Neural cell (in vitro differentiated cells): ENCODE measurements at regions not wholly inside any gene's neighbourhood (a gene's known extent, or its start where the extent isn't known, plus 50 kb on each side); places are given as distances from the start of the nearest gene placed in this dataset.

ENCODE experiments used
- H2AFZ ChIP-seq: fragments of 200-600, 300-800 bp; sonication (generic), shearing (Covaris generic); 2 replicates; pipeline ENCODE4 v1.6.0; 2014; ENCODE audit warnings: low read depth, mild to moderate bottlenecking, antibody characterized with exemption, low read length, moderate library complexity
- H3F3A ChIP-seq: fragments of 200-600 bp; shearing (Covaris generic); 2 replicates; pipeline ENCODE4 v1.6.1; 2016; ENCODE audit warnings: mild to moderate bottlenecking, moderate library complexity, mixed read lengths, antibody characterized with exemption, low read length; ENCODE audit not compliant: insufficient read depth, poor library complexity, severe bottlenecking
- H3K27ac ChIP-seq: fragments of 200-600, 300-800 bp; sonication (generic), shearing (Covaris generic); 2 replicates; pipeline ENCODE4 v1.5.1; 2014; ENCODE audit warnings: mild to moderate bottlenecking, low read length, moderate library complexity
- H3K27me3 ChIP-seq: fragments of 300-800, 200-600 bp; sonication (generic), shearing (Covaris generic); 2 replicates; pipeline ENCODE4 v1.6.0; 2014; ENCODE audit warnings: mild to moderate bottlenecking, low read depth, low read length, moderate library complexity; ENCODE audit not compliant: insufficient read depth
- H3K36me3 ChIP-seq: fragments of 300-800, 200-600 bp; sonication (generic), shearing (Covaris generic); 2 replicates; pipeline ENCODE4 v1.5.1; 2014; ENCODE audit warnings: mild to moderate bottlenecking, antibody characterized with exemption, low read length, moderate library complexity; ENCODE audit not compliant: insufficient read depth
- H3K4me2 ChIP-seq: fragments of 300-800, 200-600 bp; sonication (generic), shearing (Covaris generic); 2 replicates; pipeline ENCODE4 v1.6.0; 2014; ENCODE audit warnings: mild to moderate bottlenecking, low read length
- H3K4me3 ChIP-seq: fragments of 300-800, 200-600 bp; sonication (generic), shearing (Covaris generic); 2 replicates; pipeline ENCODE4 v1.5.1; 2014; ENCODE audit warnings: mild to moderate bottlenecking, low read length, moderate library complexity
- H3K79me2 ChIP-seq: fragments of 200-600 bp; shearing (Covaris generic); replicated peaks from 2 replicates; pipeline ENCODE4 v1.6.0; 2014; ENCODE audit warnings: mild to moderate bottlenecking, low read length, moderate library complexity; ENCODE audit not compliant: insufficient read depth
- H3K9ac ChIP-seq: fragments of 300-800, 200-600 bp; sonication (generic), shearing (Covaris generic); 2 replicates; pipeline ENCODE4 v1.6.1; 2016; ENCODE audit warnings: mild to moderate bottlenecking, low read length, mixed read lengths
- H3K9me2 ChIP-seq: fragments of 200-600 bp; shearing (Covaris generic); 2 replicates; pipeline ENCODE4 v1.6.1; 2016; ENCODE audit warnings: mild to moderate bottlenecking, low read length, mixed read lengths; ENCODE audit not compliant: insufficient read depth
- H3K9me3 ChIP-seq: fragments of 200-600, 300-800 bp; sonication (generic), shearing (Covaris generic); 2 replicates; pipeline ENCODE4 v1.6.1; 2016; ENCODE audit warnings: mild to moderate bottlenecking, mixed run types, low read length, moderate library complexity, mixed read lengths
- H4K20me1 ChIP-seq: fragments of 200-600 bp; shearing (Covaris generic); 2 replicates; pipeline ENCODE4 v1.6.1; 2016; ENCODE audit warnings: mild to moderate bottlenecking, mixed run types; ENCODE audit not compliant: insufficient read depth
- EP300 ChIP-seq: fragments of 450-650 bp; conservative IDR thresholded peaks from 2 replicates; pipeline ENCODE4 v1.6.1; 2014; ENCODE audit warnings: antibody characterized with exemption, mild to moderate bottlenecking, moderate library complexity; ENCODE audit not compliant: poor library complexity, severe bottlenecking
- EZH2 ChIP-seq: fragments of 200-600, 300-800 bp; shearing (Covaris generic), sonication (generic); IDR thresholded peaks from 2 replicates; pipeline ENCODE4 v1.6.1; 2014; ENCODE audit warnings: antibody characterized with exemption, low read length, borderline replicate concordance, mild to moderate bottlenecking; ENCODE audit not compliant: insufficient read depth, poor library complexity, severe bottlenecking
- MXI1 ChIP-seq: fragments of 450-650 bp; conservative IDR thresholded peaks from 2 replicates; pipeline ENCODE4 v1.6.1; 2014; ENCODE audit warnings: antibody characterized with exemption, mild to moderate bottlenecking; ENCODE audit not compliant: poor library complexity, severe bottlenecking
- POLR2AphosphoS5 ChIP-seq: IDR thresholded peaks from 2 replicates; pipeline ENCODE4 v1.6.1; 2012
- RAD21 ChIP-seq: fragments of 450-650 bp; conservative IDR thresholded peaks from 2 replicates; pipeline ENCODE4 v1.6.1; 2014; ENCODE audit warnings: antibody characterized with exemption, mild to moderate bottlenecking, moderate library complexity
- SMC3 ChIP-seq: fragments of 450-650 bp; conservative IDR thresholded peaks from 2 replicates; pipeline ENCODE4 v1.6.1; 2014; ENCODE audit warnings: antibody characterized with exemption, mild to moderate bottlenecking, moderate library complexity; ENCODE audit not compliant: poor library complexity
- TAF1 ChIP-seq: IDR thresholded peaks from 2 replicates; pipeline ENCODE4 v1.6.1; 2012; ENCODE audit warnings: low read depth
- TF ChIP-seq, protein P1 (sequence below): IDR thresholded peaks from 2 replicates; pipeline ENCODE4 v1.6.1; 2012; ENCODE audit warnings: borderline replicate concordance
- TF ChIP-seq, protein P2 (sequence below): fragments of 450-650 bp; IDR thresholded peaks from 2 replicates; pipeline ENCODE4 v1.5.1; 2014; ENCODE audit warnings: antibody characterized with exemption, mild to moderate bottlenecking, moderate library complexity; ENCODE audit not compliant: poor library complexity, severe bottlenecking

DNA sequence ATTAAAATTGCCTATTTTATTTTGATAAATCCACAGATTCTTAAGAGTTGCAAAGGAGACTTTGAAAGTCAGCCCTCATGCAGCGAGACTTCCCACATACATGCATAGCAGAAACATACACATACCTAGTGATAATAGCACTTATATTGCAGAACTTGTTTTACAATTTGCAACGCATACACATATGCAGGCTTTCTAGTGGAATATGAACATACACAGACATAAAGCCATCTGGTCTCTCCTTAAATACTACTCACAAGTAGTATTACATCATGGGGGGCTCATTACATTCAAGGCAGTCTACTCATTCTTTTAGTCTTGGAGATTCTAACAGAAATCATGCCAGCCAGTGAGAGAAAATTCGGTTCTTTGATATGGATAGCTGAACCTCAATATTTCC lies 295.1 kb upstream of the RND3 start:
- Histone ChIP-seq H3K4me3 (no peak overlapping the region), H4K20me1 (no peaks in the 10 kb centered on the region), H3K79me2 (no peaks in the 10 kb centered on the region), H3K9ac (no peak overlapping the region), H3K27ac (no peak overlapping the region), H2AFZ (no peak overlapping the region), H3K9me2 (no peaks in the 10 kb centered on the region), H3K4me2 (no peak overlapping the region), H3K36me3 (no peaks in the 10 kb centered on the region), H3F3A (no peaks in the 10 kb centered on the region), H3K27me3 (no peaks in the 10 kb centered on the region), H3K9me3 (no peaks in the 10 kb centered on the region)
- no peak for TF ChIP-seq EZH2
- TF ChIP-seq MXI1: no peak
- TF ChIP-seq, protein P1, sequence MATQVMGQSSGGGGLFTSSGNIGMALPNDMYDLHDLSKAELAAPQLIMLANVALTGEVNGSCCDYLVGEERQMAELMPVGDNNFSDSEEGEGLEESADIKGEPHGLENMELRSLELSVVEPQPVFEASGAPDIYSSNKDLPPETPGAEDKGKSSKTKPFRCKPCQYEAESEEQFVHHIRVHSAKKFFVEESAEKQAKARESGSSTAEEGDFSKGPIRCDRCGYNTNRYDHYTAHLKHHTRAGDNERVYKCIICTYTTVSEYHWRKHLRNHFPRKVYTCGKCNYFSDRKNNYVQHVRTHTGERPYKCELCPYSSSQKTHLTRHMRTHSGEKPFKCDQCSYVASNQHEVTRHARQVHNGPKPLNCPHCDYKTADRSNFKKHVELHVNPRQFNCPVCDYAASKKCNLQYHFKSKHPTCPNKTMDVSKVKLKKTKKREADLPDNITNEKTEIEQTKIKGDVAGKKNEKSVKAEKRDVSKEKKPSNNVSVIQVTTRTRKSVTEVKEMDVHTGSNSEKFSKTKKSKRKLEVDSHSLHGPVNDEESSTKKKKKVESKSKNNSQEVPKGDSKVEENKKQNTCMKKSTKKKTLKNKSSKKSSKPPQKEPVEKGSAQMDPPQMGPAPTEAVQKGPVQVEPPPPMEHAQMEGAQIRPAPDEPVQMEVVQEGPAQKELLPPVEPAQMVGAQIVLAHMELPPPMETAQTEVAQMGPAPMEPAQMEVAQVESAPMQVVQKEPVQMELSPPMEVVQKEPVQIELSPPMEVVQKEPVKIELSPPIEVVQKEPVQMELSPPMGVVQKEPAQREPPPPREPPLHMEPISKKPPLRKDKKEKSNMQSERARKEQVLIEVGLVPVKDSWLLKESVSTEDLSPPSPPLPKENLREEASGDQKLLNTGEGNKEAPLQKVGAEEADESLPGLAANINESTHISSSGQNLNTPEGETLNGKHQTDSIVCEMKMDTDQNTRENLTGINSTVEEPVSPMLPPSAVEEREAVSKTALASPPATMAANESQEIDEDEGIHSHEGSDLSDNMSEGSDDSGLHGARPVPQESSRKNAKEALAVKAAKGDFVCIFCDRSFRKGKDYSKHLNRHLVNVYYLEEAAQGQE: no peak
- no peak for TF ChIP-seq POLR2AphosphoS5
- TF ChIP-seq SMC3: no peak
- TF ChIP-seq, protein P2, sequence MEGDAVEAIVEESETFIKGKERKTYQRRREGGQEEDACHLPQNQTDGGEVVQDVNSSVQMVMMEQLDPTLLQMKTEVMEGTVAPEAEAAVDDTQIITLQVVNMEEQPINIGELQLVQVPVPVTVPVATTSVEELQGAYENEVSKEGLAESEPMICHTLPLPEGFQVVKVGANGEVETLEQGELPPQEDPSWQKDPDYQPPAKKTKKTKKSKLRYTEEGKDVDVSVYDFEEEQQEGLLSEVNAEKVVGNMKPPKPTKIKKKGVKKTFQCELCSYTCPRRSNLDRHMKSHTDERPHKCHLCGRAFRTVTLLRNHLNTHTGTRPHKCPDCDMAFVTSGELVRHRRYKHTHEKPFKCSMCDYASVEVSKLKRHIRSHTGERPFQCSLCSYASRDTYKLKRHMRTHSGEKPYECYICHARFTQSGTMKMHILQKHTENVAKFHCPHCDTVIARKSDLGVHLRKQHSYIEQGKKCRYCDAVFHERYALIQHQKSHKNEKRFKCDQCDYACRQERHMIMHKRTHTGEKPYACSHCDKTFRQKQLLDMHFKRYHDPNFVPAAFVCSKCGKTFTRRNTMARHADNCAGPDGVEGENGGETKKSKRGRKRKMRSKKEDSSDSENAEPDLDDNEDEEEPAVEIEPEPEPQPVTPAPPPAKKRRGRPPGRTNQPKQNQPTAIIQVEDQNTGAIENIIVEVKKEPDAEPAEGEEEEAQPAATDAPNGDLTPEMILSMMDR: no peak
- TF ChIP-seq TAF1: no peak
- no peak for TF ChIP-seq RAD21
- TF ChIP-seq EP300: no peak

DNA sequence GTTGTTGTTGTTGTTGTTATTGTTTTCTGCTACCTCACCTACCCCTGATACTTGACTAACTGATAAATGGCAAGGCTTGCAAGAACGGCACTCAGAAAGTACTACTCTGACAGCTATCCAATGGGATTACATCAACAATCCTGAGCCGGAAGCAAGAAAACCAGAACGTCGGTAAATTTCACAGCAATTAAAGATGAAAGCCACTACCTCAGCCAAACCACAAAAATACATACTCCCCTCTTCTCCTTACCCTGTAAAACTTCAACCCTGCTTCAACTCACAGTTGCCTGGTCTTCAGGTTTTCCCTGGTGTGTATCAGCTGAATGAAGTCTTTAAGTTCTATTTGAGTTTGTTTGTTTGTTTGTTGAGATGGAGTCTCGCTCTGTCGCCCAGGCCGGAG lies 293.7 kb upstream of the RND3 start:
- Histone ChIP-seq H3K36me3 (no peaks in the 10 kb centered on the region), H3F3A (no peaks in the 10 kb centered on the region), H3K4me3 (no peak overlapping the region), H2AFZ (no peak overlapping the region), H3K9me2 (no peaks in the 10 kb centered on the region), H3K4me2 (no peak overlapping the region), H3K27ac (no peak overlapping the region), H4K20me1 (no peaks in the 10 kb centered on the region), H3K79me2 (no peaks in the 10 kb centered on the region), H3K9me3 (no peaks in the 10 kb centered on the region), H3K9ac (no peak overlapping the region), H3K27me3 (no peaks in the 10 kb centered on the region)
- TF ChIP-seq SMC3: no peak
- TF ChIP-seq, protein P1: no peak
- TF ChIP-seq TAF1: no peak
- no peak for TF ChIP-seq MXI1
